ENCODE measurements at regions not wholly inside any gene's neighbourhood (a gene's known extent, or its start where the extent isn't known, plus 50 kb on each side); places are given as distances from the start of the nearest gene placed in this dataset.

DNA sequence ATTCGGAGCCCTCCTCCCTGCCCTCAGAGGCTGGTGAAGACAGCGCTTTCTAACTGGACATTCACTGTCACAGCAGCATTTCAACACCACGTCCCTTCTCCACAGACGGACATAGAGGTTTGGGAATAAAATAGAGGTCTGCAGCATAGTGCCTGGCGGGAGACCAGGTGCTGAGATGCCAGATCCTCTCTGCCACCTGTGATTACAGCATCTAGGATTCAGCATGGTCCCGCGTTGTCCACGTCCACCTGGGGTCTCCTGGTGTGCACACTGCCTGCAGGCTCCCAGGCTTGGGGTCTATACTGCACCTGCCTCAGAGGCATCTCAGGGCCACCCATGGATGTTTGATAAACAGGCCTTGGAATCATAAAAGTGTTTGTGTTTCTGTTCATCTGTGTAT lies 175.5 kb downstream of the TMEM18 start:
- TF ChIP-seq, protein P1, sequence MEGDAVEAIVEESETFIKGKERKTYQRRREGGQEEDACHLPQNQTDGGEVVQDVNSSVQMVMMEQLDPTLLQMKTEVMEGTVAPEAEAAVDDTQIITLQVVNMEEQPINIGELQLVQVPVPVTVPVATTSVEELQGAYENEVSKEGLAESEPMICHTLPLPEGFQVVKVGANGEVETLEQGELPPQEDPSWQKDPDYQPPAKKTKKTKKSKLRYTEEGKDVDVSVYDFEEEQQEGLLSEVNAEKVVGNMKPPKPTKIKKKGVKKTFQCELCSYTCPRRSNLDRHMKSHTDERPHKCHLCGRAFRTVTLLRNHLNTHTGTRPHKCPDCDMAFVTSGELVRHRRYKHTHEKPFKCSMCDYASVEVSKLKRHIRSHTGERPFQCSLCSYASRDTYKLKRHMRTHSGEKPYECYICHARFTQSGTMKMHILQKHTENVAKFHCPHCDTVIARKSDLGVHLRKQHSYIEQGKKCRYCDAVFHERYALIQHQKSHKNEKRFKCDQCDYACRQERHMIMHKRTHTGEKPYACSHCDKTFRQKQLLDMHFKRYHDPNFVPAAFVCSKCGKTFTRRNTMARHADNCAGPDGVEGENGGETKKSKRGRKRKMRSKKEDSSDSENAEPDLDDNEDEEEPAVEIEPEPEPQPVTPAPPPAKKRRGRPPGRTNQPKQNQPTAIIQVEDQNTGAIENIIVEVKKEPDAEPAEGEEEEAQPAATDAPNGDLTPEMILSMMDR (conservative IDR thresholded peaks at IDR 0.05): no peak
- no peak for TF ChIP-seq EZH2 (IDR thresholded peaks at IDR 0.05; ENCODE audit: low read depth)
